Kidney (tissue), 13 donors: ENCODE measurements at regions not wholly inside any gene's neighbourhood (a gene's known extent, or its start where the extent isn't known, plus 50 kb on each side); places are given as distances from the start of the nearest gene placed in this dataset.

ENCODE experiments used
- DNase-seq, 5 donors: peaks; one replicate each; pipeline ENCODE4 v3.0.0-alpha.2; 2013 to 2020
- FAIRE-seq: peaks from 2 replicates; lab custom pipeline; 2012; peaks lifted over from hg19 to GRCh38; lab: Jason Lieb, UNC
- H3K27ac ChIP-seq, 2 donors: one replicate each; pipeline ENCODE4 v1.7.0; 2013; ENCODE audit warnings: low read depth in 2 of 2, low read length in 2 of 2, inconsistent platforms in 1 of 2
- H3K27me3 ChIP-seq: one replicate; pipeline ENCODE4 v1.7.1; 2013; ENCODE audit warnings: low read length, inconsistent platforms; ENCODE audit not compliant: control insufficient read depth, insufficient read depth
- H3K36me3 ChIP-seq, 3 donors: one replicate each; pipeline versions ENCODE4 v1.7.0 to v1.7.1; 2013; ENCODE audit warnings: low read length in 3 of 3, control low read depth in 1 of 3, inconsistent platforms in 1 of 3; ENCODE audit not compliant: insufficient read depth in 3 of 3, control insufficient read depth in 2 of 3
- H3K4me1 ChIP-seq, 3 donors: one replicate each; pipeline versions ENCODE4 v1.7.0 to v1.7.1; 2013; ENCODE audit warnings: low read length in 3 of 3, inconsistent platforms in 1 of 3, low read depth in 1 of 3; ENCODE audit not compliant: control insufficient read depth in 2 of 3, insufficient read depth in 2 of 3
- H3K4me3 ChIP-seq, 3 donors: one replicate each; pipeline versions ENCODE4 v1.7.0 to v1.8.1; 2013; ENCODE audit warnings: low read length in 3 of 3, control low read depth in 1 of 3, inconsistent platforms in 1 of 3
- H3K9ac ChIP-seq, 3 donors: one replicate each; pipeline versions ENCODE4 v1.7.0 to v1.7.1; 2013; ENCODE audit warnings: low read length in 3 of 3, control low read depth in 1 of 3, inconsistent platforms in 1 of 3
- H3K9me3 ChIP-seq, 3 donors: one replicate each; pipeline versions ENCODE4 v1.7.0 to v1.7.1; 2013; ENCODE audit warnings: low read length in 3 of 3, control low read depth in 1 of 3, inconsistent platforms in 1 of 3; ENCODE audit not compliant: control insufficient read depth in 2 of 3, insufficient read depth in 1 of 3
- CTCF ChIP-seq: IDR thresholded peaks from 3 replicates; pipeline ENCODE4 v1.5.1; 2012; ENCODE audit warnings: mild to moderate bottlenecking, moderate library complexity, borderline replicate concordance; ENCODE audit not compliant: insufficient read depth; ENCODE audit errors: extremely low read depth
- intact Hi-C: fragments of 100-400 bp; cut with DNase I; formaldehyde crosslinking; loops from one replicate; pipeline ENCODE4 v1.11.1; 2022
- donor health status: control.
- donor health status: control.
- donor health status: control.
- donor health status: control.
- donor health status: control.
- donor health status: DM: yes; HTN: yes; CAD: no.
- donor health status: Normal renal cell carcinoma (clear cell type).

GRCh38 chr5:164763206-164763605, 1257.8 kb downstream of the MAT2B start:
- no peak for FAIRE-seq
- H3K27me3 ChIP-seq, result no peaks in the 10 kb centered on the region
- intact Hi-C loops, result no loop called here

GRCh38 chr5:164772122-164772521, 1266.7 kb downstream of the MAT2B start:
- no peaks in the 10 kb centered on the region for H3K36me3 ChIP-seq
- no peak for DNase-seq
- no peaks in the 10 kb centered on the region for H3K27me3 ChIP-seq
- no peak overlapping the region for H3K27ac ChIP-seq
- FAIRE-seq, result no peak
- no peak overlapping the region for H3K4me3 ChIP-seq
- intact Hi-C loops, result no loop called here
- H3K4me1 ChIP-seq, result no peaks in the 10 kb centered on the region
- H3K9ac ChIP-seq, result no peak overlapping the region
- no peak for TF ChIP-seq CTCF
- no peaks in the 10 kb centered on the region for H3K9me3 ChIP-seq

More at GRCh38 chr5:164763206-164763605, 1257.8 kb downstream of the MAT2B start:
- Histone ChIP-seq H3K36me3 (no peaks in the 10 kb centered on the region), H3K4me1 (no peaks in the 10 kb centered on the region), H3K4me3 (no peak overlapping the region), H3K9ac (no peak overlapping the region), H3K9me3 (no peaks in the 10 kb centered on the region), H3K27ac (no peak overlapping the region)
- DNase-seq, result peak in 1 of 5 donors; percentile 2
- no peak for TF ChIP-seq CTCF

- no peak for FAIRE-seq
- Histone ChIP-seq H3K27ac (no peak overlapping the region), H3K4me3 (no peak overlapping the region), H3K9me3 (no peaks in the 10 kb centered on the region), H3K4me1 (no peaks in the 10 kb centered on the region), H3K9ac (no peak overlapping the region), H3K36me3 (no peaks in the 10 kb centered on the region), H3K27me3 (no peaks in the 10 kb centered on the region)
- no peak for TF ChIP-seq CTCF
- intact Hi-C loops, result no loop called here
- DNase-seq, result no peak
Observed at GRCh38 chr5:164784230-164784629, 1278.8 kb downstream of the MAT2B start.

- Histone ChIP-seq H3K9ac (no peak overlapping the region), H3K4me3 (no peak overlapping the region), H3K27me3 (no peaks in the 10 kb centered on the region), H3K9me3 (peaks cover 0 to 6% (median 0%) of the 10 kb centered on the region in 3 donors), H3K27ac (no peak overlapping the region), H3K36me3 (no peaks in the 10 kb centered on the region), H3K4me1 (no peaks in the 10 kb centered on the region)
- no peak for DNase-seq
- intact Hi-C loops, result no loop called here
- FAIRE-seq, result no peak
- TF ChIP-seq CTCF, result no peak
Observed at GRCh38 chr5:164798110-164798509, 1292.7 kb downstream of the MAT2B start.
